CD4-positive, alpha-beta T cell treated with Interleukin-6 at 100 ng/mL for 8 hours (primary cell): ENCODE measurements at regions not wholly inside any gene's neighbourhood (a gene's known extent, or its start where the extent isn't known, plus 50 kb on each side); places are given as distances from the start of the nearest gene placed in this dataset.

ENCODE experiments used
- DNase-seq: peaks from one replicate; pipeline ENCODE4 v3.0.0-alpha.2; 2020; ENCODE audit warnings: mixed read lengths, low spot score

- no peak for DNase-seq
Observed at GRCh38 chrX:10079231-10079630, 77.5 kb upstream of the CLCN4 start.

DNA sequence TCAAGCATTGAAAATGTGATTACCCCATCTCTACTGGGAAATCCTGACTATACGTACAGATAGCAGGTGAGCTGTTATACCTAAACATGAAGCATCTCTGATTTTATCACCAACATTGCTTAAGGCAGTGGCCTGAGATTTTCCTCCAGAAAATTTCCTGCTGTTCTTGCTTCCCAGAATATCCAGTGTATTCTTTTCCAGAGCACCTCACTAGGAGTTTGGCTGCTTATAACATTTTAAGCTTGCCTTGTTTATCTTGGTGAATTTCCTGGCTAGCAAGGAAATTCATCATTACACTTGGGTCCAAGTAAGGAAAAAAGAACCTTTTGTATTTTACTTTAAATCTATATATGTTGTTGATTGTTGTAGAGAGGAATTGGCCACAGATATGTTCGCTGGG is 73.0 kb upstream of the CLCN4 start:
- no peak for DNase-seq

- peak; percentile 48 for DNase-seq
Observed at GRCh38 chrX:10085223-10085622, 71.6 kb upstream of the CLCN4 start.

GRCh38 chrX:10086676-10087075 is 70.1 kb upstream of the CLCN4 start:
- no peak for DNase-seq

GRCh38 chrX:10087391-10087790 is 69.4 kb upstream of the CLCN4 start:
- no peak for DNase-seq

DNA sequence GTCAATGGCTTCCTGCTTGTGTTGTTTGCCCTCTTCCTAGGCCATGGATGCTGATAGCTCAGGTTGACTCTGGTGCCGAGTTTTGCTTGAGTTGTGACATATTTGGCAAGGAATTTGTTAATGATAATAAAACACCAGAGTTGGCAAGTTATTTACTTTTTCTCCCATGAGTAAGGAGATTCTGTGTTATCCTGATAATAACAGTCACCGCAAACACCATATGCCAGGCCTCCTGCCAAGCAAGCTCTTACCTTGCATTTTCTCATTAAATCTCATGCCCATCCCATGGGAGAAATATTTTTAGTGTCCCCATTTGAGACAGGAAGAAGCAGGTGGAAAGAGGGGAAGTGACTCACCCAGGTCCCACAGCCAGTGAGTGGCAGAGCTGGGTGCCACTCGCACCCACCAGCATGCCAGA is 67.4 kb upstream of the CLCN4 start:
- DNase-seq, result no peak

GRCh38 chrX:10090319-10090718 is 66.5 kb upstream of the CLCN4 start:
- no peak for DNase-seq

GRCh38 chrX:10095246-10095645 is 61.5 kb upstream of the CLCN4 start:
- no peak for DNase-seq

DNA sequence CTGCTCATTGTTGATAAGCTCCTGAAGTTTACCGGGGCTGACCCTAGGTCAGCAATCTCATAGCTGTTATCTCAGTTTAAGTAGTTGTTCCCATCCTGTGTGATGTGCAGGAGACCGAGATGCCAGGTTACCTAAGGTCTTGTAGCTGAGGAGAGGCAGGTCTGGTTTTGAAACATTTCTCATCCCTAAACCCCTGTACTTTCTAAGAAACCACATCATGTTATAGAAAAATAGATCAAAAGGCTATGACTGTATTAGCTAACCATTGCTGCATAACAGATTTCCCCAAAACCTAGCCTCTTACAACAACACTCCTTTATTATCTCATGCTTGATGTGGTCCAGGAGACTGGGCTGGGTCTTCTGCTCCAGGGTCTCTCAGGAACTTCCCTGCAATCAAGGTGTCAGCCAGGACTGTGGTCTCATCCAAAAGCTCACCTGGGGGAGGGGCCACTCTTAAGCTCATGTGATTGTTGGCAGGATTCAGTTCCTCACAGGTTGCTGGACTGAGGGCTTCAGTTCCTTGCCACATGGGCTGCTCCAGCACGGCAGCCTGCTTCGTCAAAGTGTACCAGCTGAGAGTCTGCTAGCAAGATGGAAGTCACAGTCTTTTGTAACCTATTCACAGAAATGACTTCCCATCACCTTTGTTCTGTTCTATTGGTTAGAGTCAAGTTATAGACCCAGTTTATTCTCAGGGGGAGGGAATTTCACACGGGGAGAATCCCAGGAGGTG is 60.9 kb upstream of the CLCN4 start:
- DNase-seq, result no peak

GRCh38 chrX:10098270-10098713 is 58.5 kb upstream of the CLCN4 start:
- DNase-seq, result peak; percentile 73

- no peak for DNase-seq
Observed at GRCh38 chrX:10099411-10099810, 57.4 kb upstream of the CLCN4 start.

DNA sequence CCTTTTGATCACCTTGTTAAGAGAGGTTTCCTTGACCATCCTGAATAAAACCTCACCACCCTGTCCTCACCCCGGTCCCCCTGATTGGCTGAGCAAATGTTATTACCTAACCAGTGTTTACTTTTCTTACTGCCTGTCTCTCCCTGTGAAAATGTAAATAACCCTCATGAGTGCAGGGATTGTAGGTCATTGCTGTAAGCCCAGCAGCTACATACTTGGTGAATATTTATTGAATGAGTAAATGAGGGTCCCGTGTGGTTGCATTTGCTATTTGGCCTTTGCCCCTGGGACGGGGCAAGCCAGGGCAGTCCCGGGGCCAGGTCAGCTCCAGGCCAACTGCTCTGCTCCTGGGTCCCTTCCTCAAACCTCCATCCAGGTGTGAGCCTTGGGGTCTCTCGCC is 55.5 kb upstream of the CLCN4 start:
- no peak for DNase-seq

DNA sequence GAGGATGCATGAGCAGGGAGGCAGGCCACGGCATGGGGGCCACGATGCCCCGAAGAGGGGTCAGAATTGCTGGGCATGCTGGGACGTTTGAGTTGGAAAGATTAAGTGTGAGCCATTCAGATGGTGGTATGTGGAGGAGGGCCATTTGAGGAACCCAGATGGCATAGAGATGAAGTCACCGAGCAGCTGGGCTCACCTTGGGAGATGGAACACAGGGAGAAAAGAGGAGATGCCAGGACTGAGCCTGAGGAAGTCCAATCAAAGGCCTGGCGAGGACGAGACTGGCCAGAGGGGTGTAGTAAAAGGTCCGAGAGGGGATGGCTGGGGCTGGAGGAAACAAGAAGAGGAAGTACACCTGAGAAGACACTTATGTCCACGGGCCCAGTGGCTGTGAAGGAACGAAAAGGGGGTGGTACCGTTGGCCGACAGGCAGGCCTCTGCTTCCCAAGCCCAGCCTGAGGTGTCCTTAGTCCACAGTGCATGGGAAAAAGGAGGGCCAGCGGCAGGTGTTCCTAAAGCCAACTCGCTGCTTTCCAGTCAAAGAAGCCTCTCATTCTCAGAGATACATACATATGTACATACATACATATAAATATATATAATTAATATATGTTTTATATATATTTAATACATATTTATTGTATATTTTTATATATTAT is 54.6 kb upstream of the CLCN4 start:
- no peak for DNase-seq

- DNase-seq, result no peak
Observed at GRCh38 chrX:10103023-10103422, 53.8 kb upstream of the CLCN4 start.

- no peak for DNase-seq
Observed at GRCh38 chrX:10104958-10105658, 51.7 kb upstream of the CLCN4 start.

DNA sequence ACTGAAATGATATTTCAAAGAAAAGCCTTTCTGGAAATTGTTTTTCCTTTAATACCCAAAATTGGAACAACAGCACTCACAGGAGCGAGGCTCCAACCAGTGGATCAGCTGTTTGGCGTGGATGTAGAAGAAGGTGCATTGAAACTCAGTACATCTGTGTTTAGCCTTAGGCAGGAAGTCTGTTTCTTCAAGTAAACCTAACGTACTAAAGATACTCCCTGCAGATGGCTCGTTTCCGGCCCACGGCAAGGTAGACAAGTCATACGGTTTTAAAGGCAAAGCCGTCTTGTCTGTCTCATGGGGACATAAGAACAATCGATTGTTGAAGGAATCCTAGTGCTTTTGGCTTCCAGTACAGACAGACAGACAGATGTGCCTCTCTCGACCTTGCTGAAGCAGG is 50.0 kb upstream of the CLCN4 start:
- DNase-seq, result peak; percentile 65
